HCT116 (cell line): ENCODE measurements at regions not wholly inside any gene's neighbourhood (a gene's known extent, or its start where the extent isn't known, plus 50 kb on each side); places are given as distances from the start of the nearest gene placed in this dataset.

ENCODE experiments used
- ATAC-seq: fragments of 200-7000 bp; cut with Tn5 transposase; 2 replicates; pipeline ENCODE4 v1.9.1; 2020; ENCODE audit warnings: mild to moderate bottlenecking, moderate library complexity
- BruUV-seq: library from RNA; stranded (reverse); fragments of 400-500 nt; replicated peaks from 2 replicates; lab custom pipeline; 2021; lab: Mats Ljungman, UMichigan
- CTCF ChIA-PET: fragments of 300-600 bp; sonication (Branson Sonifier 250); formaldehyde crosslinking; loops from one replicate; lab custom pipeline; 2021; ENCODE audit warnings: antibody characterized with exemption; lab: Charles Lee
- POLR2A ChIA-PET: fragments of 300-600, 350-600 bp; sonication (Branson Sonifier 250); formaldehyde crosslinking; loops from one replicate; lab custom pipeline; 2021; ENCODE audit warnings: antibody characterized with exemption; lab: Charles Lee
- RAD21 ChIA-PET, 2 experiments: fragments of 300-600 bp; sonication (Branson Sonifier 250); formaldehyde crosslinking; loops; one replicate each; lab custom pipeline; 2023; ENCODE audit warnings: low total read pairs in 2 of 2; ENCODE audit not compliant: uncharacterized antibody in 2 of 2, unreplicated experiment in 2 of 2, low non-redundant PET in 1 of 2; lab: Charles Lee
- DNase-seq: peaks from one replicate; pipeline ENCODE4 v3.0.0-alpha.2; 2010; ENCODE audit warnings: low read depth, low spot score
- H2AFZ ChIP-seq: fragments of 200-600 bp; shearing (Covaris generic), sonication (generic); 2 replicates; pipeline ENCODE4 v1.6.1; 2017; ENCODE audit warnings: low read depth, mixed run types, mixed read lengths, antibody characterized with exemption, low read length; ENCODE audit not compliant: poor library complexity, severe bottlenecking
- H3K27ac ChIP-seq: 2 replicates; pipeline ENCODE4 v1.5.1; 2012; ENCODE audit warnings: low read depth, low read length
- H3K27me3 ChIP-seq: fragments of 200-600 bp; sonication (generic); 2 replicates; pipeline ENCODE4 v1.6.1; 2016; ENCODE audit warnings: mixed run types, low read length, mixed read lengths; ENCODE audit not compliant: insufficient read depth
- H3K36me3 ChIP-seq, 2 experiments: fragments of 200-500 bp in 1 of 2; fragments of 200-600 bp in 1 of 2; sonication (Bioruptor generic) in 1 of 2; sonication (generic) in 1 of 2; 2 replicates each; pipeline versions ENCODE4 v1.5.1 to v1.6.1; 2014 to 2016; ENCODE audit warnings: low read length in 2 of 2, inconsistent platforms in 1 of 2, mixed read lengths in 1 of 2, mixed run types in 1 of 2; ENCODE audit not compliant: insufficient read depth in 2 of 2, control insufficient read depth in 1 of 2
- H3K4me1 ChIP-seq, 2 experiments: fragments of 200-600 bp in 1 of 2; sonication (generic) in 1 of 2; 2 replicates each; pipeline versions ENCODE4 v1.5.1 to v1.6.1; 2012 to 2017; ENCODE audit warnings: low read length in 2 of 2, inconsistent platforms in 1 of 2, mild to moderate bottlenecking in 1 of 2, mixed read lengths in 1 of 2, mixed run types in 1 of 2, moderate library complexity in 1 of 2; ENCODE audit not compliant: insufficient read depth in 2 of 2, control insufficient read depth in 1 of 2
- H3K4me2 ChIP-seq: fragments of 200-600 bp; sonication (generic); 2 replicates; pipeline ENCODE4 v1.6.1; 2017; ENCODE audit warnings: mixed run types, low read length, mixed read lengths
- H3K4me3 ChIP-seq, 2 experiments: fragments of 200-600 bp in 1 of 2; sonication (generic) in 1 of 2; replicated peaks in 1 of 2; 2 replicates each; pipeline ENCODE4 v1.5.1; 2011 to 2016; ENCODE audit warnings: low read length in 2 of 2, control low read depth in 1 of 2, low read depth in 1 of 2, mild to moderate bottlenecking in 1 of 2, mixed read lengths in 1 of 2, mixed run types in 1 of 2
- H3K79me2 ChIP-seq: fragments of 200-600 bp; sonication (generic); 2 replicates; pipeline ENCODE4 v1.6.1; 2017; ENCODE audit warnings: mild to moderate bottlenecking, mixed run types, low read length, moderate library complexity, mixed read lengths; ENCODE audit not compliant: insufficient read depth
- H3K9ac ChIP-seq: fragments of 200-600 bp; sonication (generic); 2 replicates; pipeline ENCODE4 v1.6.1; 2016; ENCODE audit warnings: low read length, mixed read lengths
- H3K9me2 ChIP-seq: fragments of 200-600 bp; sonication (generic), shearing (Covaris generic); 2 replicates; pipeline ENCODE4 v1.6.1; 2017; ENCODE audit warnings: mixed run types, mild to moderate bottlenecking, moderate library complexity; ENCODE audit not compliant: insufficient read depth
- H3K9me3 ChIP-seq, 2 experiments: fragments of 200-500 bp in 1 of 2; fragments of 200-600 bp in 1 of 2; sonication (Bioruptor generic) in 1 of 2; sonication (generic) in 1 of 2; 2 replicates each; pipeline ENCODE4 v1.6.1; 2014 to 2017; ENCODE audit warnings: low read length in 2 of 2, mixed read lengths in 2 of 2, inconsistent platforms in 1 of 2, low read depth in 1 of 2, mild to moderate bottlenecking in 1 of 2, mixed run types in 1 of 2, moderate library complexity in 1 of 2; ENCODE audit not compliant: control insufficient read depth in 1 of 2, insufficient read depth in 1 of 2
- H4K20me1 ChIP-seq: fragments of 200-600 bp; sonication (generic), shearing (Covaris generic); 2 replicates; pipeline ENCODE4 v1.6.1; 2017; ENCODE audit warnings: mixed run types, mild to moderate bottlenecking, moderate library complexity; ENCODE audit not compliant: insufficient read depth
- CBX3 ChIP-seq: IDR thresholded peaks from 2 replicates; pipeline ENCODE4 v1.6.1; 2012; ENCODE audit warnings: low read depth
- EZH2phosphoT487 ChIP-seq: fragments of 200-600 bp; IDR thresholded peaks from 2 replicates; pipeline ENCODE4 v1.6.1; 2018; ENCODE audit warnings: antibody characterized with exemption, borderline replicate concordance
- MAX ChIP-seq: IDR thresholded peaks from 2 replicates; pipeline ENCODE4 v1.6.1; 2012
- POLR2A ChIP-seq: IDR thresholded peaks from 2 replicates; pipeline ENCODE4 v1.7.0; 2011; ENCODE audit warnings: borderline replicate concordance; ENCODE audit not compliant: insufficient read depth, insufficient read length; ENCODE audit errors: extremely low read depth
- RAD21 ChIP-seq: IDR thresholded peaks from 2 replicates; pipeline ENCODE4 v1.6.1; 2012; ENCODE audit warnings: low read depth, mild to moderate bottlenecking
- SP1 ChIP-seq: IDR thresholded peaks from 2 replicates; pipeline ENCODE4 v1.6.1; 2012; ENCODE audit warnings: low read depth
- YY1 ChIP-seq: IDR thresholded peaks from 2 replicates; pipeline ENCODE4 v1.6.1; 2011; ENCODE audit warnings: low read length, low read depth, moderate library complexity, mild to moderate bottlenecking; ENCODE audit not compliant: insufficient replicate concordance; ENCODE audit errors: extremely low read depth
- intact Hi-C: fragments of 100-400 bp; cut with micrococcal nuclease; formaldehyde crosslinking; loops from 2 replicates; pipeline ENCODE4 v1.10.0; 2022
- TF ChIP-seq, protein P1 (sequence below): IDR thresholded peaks from 2 replicates; pipeline ENCODE4 v1.6.1; 2011; ENCODE audit warnings: mild to moderate bottlenecking, low read length, moderate library complexity; ENCODE audit not compliant: insufficient replicate concordance; ENCODE audit errors: extremely low read depth

DNA sequence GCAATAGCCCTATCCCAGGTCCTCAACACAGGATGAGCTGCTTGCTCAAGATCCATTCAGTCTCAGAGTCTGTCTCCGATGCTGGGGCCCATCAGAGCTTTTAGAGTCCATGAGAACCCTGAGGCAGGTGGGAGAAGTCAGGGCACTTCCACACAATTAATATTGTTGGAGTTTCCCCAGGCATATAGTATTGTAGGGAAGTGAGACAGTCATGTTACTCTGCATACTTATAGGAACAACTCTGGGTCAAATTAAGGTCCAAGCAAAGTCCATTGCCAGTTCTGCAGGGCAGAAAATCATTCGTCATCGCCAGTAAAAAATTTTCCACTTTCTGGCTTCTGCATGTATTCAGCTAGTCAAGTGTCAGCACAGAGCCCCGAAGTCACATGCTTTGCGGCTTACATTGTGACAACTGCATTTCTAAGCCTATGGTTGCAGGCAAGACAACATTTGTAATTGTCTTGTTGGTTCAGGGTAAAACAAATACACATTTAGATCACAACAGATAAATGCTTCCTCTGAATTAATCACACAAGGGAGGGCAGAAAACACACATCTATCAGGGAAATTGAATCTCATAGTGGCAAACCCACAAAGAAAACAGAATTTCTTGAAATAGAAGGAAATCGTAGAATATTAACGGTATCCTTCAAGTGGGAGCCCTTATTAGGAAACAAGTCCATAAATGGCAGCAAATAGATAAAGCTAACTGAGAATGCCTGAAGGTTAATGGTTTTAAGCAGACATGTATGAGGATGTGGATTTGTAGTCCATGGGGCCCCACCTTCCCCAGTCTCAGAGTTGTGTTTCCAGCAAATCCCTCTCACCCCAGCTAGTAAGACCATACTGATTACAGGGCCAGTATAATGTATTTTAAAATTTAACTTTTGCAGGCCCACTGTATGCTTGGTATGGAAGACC is 412.1 kb upstream of the RASGEF1B start:
- Histone ChIP-seq H3K79me2 (no peaks in the 10 kb centered on the region), H3K9ac (no peak overlapping the region), H3K36me3 (no peaks in the 10 kb centered on the region)
- POLR2A ChIA-PET: no interaction called here
- TF ChIP-seq RAD21 (no peak), YY1 (no peak), CBX3 (no peak), POLR2A (no peak), MAX (no peak), SP1 (no peak), EZH2phosphoT487 (no peak)
- TF ChIP-seq, protein P1, sequence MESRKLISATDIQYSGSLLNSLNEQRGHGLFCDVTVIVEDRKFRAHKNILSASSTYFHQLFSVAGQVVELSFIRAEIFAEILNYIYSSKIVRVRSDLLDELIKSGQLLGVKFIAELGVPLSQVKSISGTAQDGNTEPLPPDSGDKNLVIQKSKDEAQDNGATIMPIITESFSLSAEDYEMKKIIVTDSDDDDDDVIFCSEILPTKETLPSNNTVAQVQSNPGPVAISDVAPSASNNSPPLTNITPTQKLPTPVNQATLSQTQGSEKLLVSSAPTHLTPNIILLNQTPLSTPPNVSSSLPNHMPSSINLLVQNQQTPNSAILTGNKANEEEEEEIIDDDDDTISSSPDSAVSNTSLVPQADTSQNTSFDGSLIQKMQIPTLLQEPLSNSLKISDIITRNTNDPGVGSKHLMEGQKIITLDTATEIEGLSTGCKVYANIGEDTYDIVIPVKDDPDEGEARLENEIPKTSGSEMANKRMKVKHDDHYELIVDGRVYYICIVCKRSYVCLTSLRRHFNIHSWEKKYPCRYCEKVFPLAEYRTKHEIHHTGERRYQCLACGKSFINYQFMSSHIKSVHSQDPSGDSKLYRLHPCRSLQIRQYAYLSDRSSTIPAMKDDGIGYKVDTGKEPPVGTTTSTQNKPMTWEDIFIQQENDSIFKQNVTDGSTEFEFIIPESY: no peak
- TF ChIP-seq, all 23 proteins: peak for 0
- Histone ChIP-seq H2AFZ (no peak overlapping the region), H3K27ac (no peak overlapping the region), H4K20me1 (no peaks in the 10 kb centered on the region), H3K27me3 (peaks cover 3% of the 10 kb centered on the region; the same call in 1 of the 2 replicates), H3K4me1 (no peaks in the 10 kb centered on the region), H3K9me3 (no peaks in the 10 kb centered on the region), H3K4me2 (no peak overlapping the region), H3K9me2 (no peaks in the 10 kb centered on the region), H3K4me3 (no peak overlapping the region)
- ChIA-PET CTCF (no interaction called here), RAD21 (no interaction called here)
- no peak for ATAC-seq
- no TSS peak for BruUV-seq
- no peak for DNase-seq
- intact Hi-C loops: no loop called here
